ENCODE measurements at regions not wholly inside any gene's neighbourhood (a gene's known extent, or its start where the extent isn't known, plus 50 kb on each side); places are given as distances from the start of the nearest gene placed in this dataset.

DNA sequence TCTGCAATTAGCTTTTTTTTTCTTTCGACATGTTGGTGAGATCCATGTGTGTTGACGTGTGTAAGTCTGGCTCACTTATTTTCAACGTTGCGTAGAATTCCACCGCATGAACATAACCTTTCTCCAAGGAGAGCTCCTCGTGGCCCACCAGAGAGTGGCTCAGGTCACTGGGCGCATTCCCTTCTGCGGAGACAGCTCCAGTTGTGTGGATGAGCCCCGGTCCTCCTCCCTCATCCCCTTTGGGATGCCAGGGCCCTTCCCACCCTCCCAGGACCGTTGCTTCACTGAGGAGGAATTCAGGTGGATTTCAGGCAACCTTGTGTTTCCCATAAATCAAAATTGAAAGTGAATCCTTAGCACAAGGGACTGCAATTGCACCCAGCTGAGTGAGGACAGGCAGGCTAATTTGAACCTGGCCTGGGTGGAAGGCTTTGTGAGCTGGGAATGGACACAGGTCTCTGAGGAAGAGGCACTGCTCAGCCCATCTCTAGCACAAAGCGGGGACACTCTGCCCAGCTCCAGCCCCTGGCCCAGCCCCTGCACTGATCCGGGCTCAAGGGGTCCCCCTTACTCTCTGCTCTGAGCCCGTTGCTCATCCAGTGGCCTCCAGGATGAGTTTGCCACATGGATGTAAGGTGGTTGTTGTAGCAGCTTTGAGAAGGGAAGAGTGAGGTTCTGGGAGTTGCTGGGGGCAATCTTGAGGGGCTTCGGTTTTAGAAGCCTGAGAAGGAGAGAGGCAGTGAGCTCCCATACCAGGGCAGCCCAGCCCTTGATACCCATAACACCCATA is 57.8 kb upstream of the HAAO start:
- DNase-seq (ENCODE audit: low read depth), result no peak
- no peak overlapping the region for H3K4me3 ChIP-seq (ENCODE audit: low read depth, low read length)
- TF ChIP-seq POLR2A (IDR thresholded peaks at IDR 0.05; ENCODE audit: extremely low read depth, insufficient read length) (no peak), MYC (IDR thresholded peaks at IDR 0.05; ENCODE audit: low read depth, low read length) (no peak)
- TF ChIP-seq, protein P1, sequence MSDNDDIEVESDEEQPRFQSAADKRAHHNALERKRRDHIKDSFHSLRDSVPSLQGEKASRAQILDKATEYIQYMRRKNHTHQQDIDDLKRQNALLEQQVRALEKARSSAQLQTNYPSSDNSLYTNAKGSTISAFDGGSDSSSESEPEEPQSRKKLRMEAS (IDR thresholded peaks at IDR 0.05; ENCODE audit: low read depth, low read length), result no peak
- TF ChIP-seq, protein P2, sequence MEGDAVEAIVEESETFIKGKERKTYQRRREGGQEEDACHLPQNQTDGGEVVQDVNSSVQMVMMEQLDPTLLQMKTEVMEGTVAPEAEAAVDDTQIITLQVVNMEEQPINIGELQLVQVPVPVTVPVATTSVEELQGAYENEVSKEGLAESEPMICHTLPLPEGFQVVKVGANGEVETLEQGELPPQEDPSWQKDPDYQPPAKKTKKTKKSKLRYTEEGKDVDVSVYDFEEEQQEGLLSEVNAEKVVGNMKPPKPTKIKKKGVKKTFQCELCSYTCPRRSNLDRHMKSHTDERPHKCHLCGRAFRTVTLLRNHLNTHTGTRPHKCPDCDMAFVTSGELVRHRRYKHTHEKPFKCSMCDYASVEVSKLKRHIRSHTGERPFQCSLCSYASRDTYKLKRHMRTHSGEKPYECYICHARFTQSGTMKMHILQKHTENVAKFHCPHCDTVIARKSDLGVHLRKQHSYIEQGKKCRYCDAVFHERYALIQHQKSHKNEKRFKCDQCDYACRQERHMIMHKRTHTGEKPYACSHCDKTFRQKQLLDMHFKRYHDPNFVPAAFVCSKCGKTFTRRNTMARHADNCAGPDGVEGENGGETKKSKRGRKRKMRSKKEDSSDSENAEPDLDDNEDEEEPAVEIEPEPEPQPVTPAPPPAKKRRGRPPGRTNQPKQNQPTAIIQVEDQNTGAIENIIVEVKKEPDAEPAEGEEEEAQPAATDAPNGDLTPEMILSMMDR (IDR thresholded peaks at IDR 0.05; ENCODE audit: low read depth, low read length), result no peak

DNA sequence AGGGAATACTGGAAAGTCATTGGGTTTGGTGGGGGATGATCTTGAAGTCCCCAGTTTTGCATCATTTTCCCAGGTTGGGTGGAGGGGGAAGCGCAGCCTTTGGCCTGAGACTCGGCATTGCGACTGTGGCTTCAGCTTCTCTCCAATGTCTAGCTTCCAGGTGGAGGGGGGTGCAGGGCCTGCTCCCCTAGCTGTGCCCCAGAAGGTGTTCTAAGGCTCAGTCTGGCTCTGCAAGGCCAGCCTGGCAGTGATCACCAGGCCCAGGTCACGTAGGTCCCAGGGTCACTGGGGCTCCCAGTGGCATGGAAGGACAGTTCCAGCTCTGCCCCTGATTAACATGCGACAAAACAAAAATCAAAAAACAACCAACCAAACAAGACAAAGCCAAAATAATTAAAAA is 56.9 kb upstream of the HAAO start:
- no peak for DNase-seq (ENCODE audit: low read depth)
- H3K4me3 ChIP-seq (ENCODE audit: low read depth, low read length), result no peak overlapping the region
- no peak for TF ChIP-seq MYC (IDR thresholded peaks at IDR 0.05; ENCODE audit: low read depth, low read length)
- TF ChIP-seq, protein P2 (IDR thresholded peaks at IDR 0.05; ENCODE audit: low read depth, low read length), result no peak
- TF ChIP-seq POLR2A (IDR thresholded peaks at IDR 0.05; ENCODE audit: extremely low read depth, insufficient read length), result no peak
- TF ChIP-seq, protein P1 (IDR thresholded peaks at IDR 0.05; ENCODE audit: low read depth, low read length), result no peak

DNA sequence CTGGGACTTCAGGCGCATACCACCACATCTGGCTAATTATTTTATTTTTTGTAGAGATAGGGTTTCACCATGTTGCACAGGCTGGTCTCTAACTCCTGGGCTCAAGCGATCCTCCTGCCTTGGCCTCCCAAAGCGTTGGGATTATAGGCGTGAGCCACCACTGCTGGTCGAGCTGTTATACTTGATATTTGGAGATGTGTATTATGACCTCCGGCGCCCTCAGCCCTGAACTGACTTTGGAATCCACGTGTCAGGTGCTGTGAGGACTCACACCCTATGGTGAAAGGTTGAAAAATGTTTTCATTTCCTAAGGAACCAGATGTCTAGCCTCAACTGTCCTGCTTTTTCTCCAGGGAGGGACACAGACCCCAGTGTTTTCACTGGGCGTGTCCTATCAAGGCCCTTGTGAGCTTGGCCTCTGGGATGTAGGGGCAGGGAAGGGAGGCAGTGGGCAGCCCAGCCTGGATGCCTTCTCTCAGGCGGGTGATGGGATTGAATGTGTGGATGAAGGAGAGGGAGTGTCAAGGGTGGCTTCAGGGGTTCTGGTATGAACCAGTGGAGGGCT is 56.4 kb upstream of the HAAO start:
- TF ChIP-seq, protein P1 (IDR thresholded peaks at IDR 0.05; ENCODE audit: low read depth, low read length), result no peak
- TF ChIP-seq MYC (IDR thresholded peaks at IDR 0.05; ENCODE audit: low read depth, low read length) (no peak), POLR2A (IDR thresholded peaks at IDR 0.05; ENCODE audit: extremely low read depth, insufficient read length) (no peak)
- TF ChIP-seq, protein P2 (IDR thresholded peaks at IDR 0.05; ENCODE audit: low read depth, low read length), result no peak
- H3K4me3 ChIP-seq (ENCODE audit: low read depth, low read length), result no peak overlapping the region
- DNase-seq (ENCODE audit: low read depth), result no peak

DNA sequence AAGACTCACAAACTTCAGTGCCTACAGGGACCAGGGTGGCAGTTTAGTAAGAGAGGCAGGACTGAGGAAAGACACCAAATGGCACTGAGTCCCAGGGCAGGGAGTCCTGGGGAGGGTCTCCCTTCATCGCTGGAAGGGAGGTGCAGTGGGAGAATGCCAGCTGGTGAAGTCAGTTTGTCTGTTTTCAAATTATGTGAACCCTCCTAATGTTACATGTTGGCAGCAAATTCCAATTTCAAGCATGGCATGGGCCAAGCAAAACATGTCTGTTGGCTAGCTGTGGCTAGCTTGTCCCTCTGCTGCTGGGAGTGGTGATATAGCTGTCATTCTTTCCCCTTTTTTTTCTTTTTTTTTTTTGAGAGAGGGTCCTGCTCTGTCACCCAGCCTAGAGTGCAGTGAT is 55.9 kb upstream of the HAAO start:
- DNase-seq (ENCODE audit: low read depth), result no peak
- no peak for TF ChIP-seq MYC (IDR thresholded peaks at IDR 0.05; ENCODE audit: low read depth, low read length)
- TF ChIP-seq POLR2A (IDR thresholded peaks at IDR 0.05; ENCODE audit: extremely low read depth, insufficient read length), result no peak
- TF ChIP-seq, protein P1 (IDR thresholded peaks at IDR 0.05; ENCODE audit: low read depth, low read length), result no peak
- TF ChIP-seq, protein P2 (IDR thresholded peaks at IDR 0.05; ENCODE audit: low read depth, low read length), result no peak
- no peak overlapping the region for H3K4me3 ChIP-seq (ENCODE audit: low read depth, low read length)

DNA sequence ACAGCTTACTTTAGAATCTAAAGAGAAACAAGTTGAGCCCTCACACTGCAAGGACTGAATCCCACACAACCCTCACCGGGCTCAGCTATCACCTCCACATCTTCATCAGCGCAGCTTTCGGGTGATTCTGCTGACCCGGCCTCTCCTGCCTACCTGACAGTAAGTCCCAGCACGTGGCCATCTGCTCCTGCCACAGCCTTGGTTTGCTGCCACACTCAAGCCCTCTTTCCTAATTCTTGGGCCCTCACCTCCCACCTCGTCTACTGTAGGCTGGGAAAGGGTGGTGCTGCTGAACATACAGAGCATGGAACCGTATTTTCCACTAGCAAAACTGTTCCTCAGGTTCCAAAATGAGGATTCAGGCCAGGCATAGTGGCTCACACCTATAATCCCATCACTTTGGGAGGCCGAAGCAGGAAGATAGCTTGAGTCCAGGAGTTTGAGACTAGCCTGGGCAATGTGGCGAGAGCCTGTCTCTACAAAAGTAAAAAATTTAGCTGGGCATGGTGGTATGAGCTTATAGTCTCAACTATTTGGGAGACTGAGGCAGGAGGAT is 55.3 kb upstream of the HAAO start:
- TF ChIP-seq, protein P1 (IDR thresholded peaks at IDR 0.05; ENCODE audit: low read depth, low read length), result no peak
- TF ChIP-seq POLR2A (IDR thresholded peaks at IDR 0.05; ENCODE audit: extremely low read depth, insufficient read length), result no peak
- TF ChIP-seq, protein P2 (IDR thresholded peaks at IDR 0.05; ENCODE audit: low read depth, low read length), result no peak
- DNase-seq (ENCODE audit: low read depth), result no peak
- H3K4me3 ChIP-seq (ENCODE audit: low read depth, low read length), result no peak overlapping the region
